H1 (cell line): ENCODE measurements at regions not wholly inside any gene's neighbourhood (a gene's known extent, or its start where the extent isn't known, plus 50 kb on each side); places are given as distances from the start of the nearest gene placed in this dataset.
A peak's percentile ranks its signal among the peaks of the same experiment; 100 is the strongest.

Source experiments
- CTCF ChIA-PET: fragments of 300-600 bp; sonication (Branson Sonifier 250); formaldehyde crosslinking; loops from one replicate; lab custom pipeline; 2021; ENCODE audit not compliant: partially characterized antibody; lab: Charles Lee
- POLR2A ChIA-PET: fragments of 300-600 bp; sonication (Branson Sonifier 250); formaldehyde crosslinking; loops from one replicate; lab custom pipeline; 2021; ENCODE audit warnings: inconsistent platforms; ENCODE audit not compliant: partially characterized antibody; lab: Charles Lee
- DNase-seq, 2 experiments: peaks; one replicate each; pipeline versions ENCODE4 v3.0.0 to v3.0.0-alpha.2; 2010 to 2022; ENCODE audit warnings: low spot score in 2 of 2, low read depth in 1 of 2, mixed read lengths in 1 of 2
- FAIRE-seq: peaks from 2 replicates; lab custom pipeline; 2011; peaks lifted over from hg19 to GRCh38; lab: Jason Lieb, UNC
- H2AFZ ChIP-seq: 2 replicates; pipeline ENCODE4 v1.8.1; 2012; ENCODE audit warnings: low read length, inconsistent platforms
- H2AK5ac ChIP-seq: 2 replicates; pipeline ENCODE4 v1.6.1; 2013; ENCODE audit warnings: low read depth, low read length
- H2BK120ac ChIP-seq: replicated peaks from 2 replicates; pipeline ENCODE3; 2013; ENCODE audit warnings: low read depth, low read length, inconsistent platforms
- H2BK12ac ChIP-seq: 2 replicates; pipeline ENCODE4 v1.6.1; 2013; ENCODE audit warnings: low read depth, low read length
- H2BK15ac ChIP-seq: 2 replicates; pipeline ENCODE4 v1.6.1; 2013; ENCODE audit warnings: low read length
- H2BK20ac ChIP-seq: 2 replicates; pipeline ENCODE4 v1.6.1; 2013; ENCODE audit warnings: low read length
- H2BK5ac ChIP-seq: 2 replicates; pipeline ENCODE4 v1.6.1; 2013; ENCODE audit warnings: low read depth, low read length
- H3K14ac ChIP-seq: 2 replicates; pipeline ENCODE4 v1.6.1; 2013; ENCODE audit warnings: inconsistent platforms; ENCODE audit not compliant: insufficient read length
- H3K18ac ChIP-seq: 2 replicates; pipeline ENCODE4 v1.6.1; 2013; ENCODE audit warnings: low read length; ENCODE audit errors: extremely low read depth
- H3K23ac ChIP-seq: 2 replicates; pipeline ENCODE4 v1.6.1; 2013; ENCODE audit warnings: inconsistent platforms; ENCODE audit not compliant: insufficient read length
- H3K23me2 ChIP-seq: 2 replicates; pipeline ENCODE4 v1.6.1; 2013; ENCODE audit warnings: low read depth, low read length
- H3K27ac ChIP-seq: 2 replicates; pipeline ENCODE4 v1.6.1; 2011; ENCODE audit warnings: low read depth, low read length, inconsistent platforms
- H3K27me3 ChIP-seq, 4 experiments: replicated peaks in 1 of 4; 1 replicate in 1 of 4; 2 replicates in 3 of 4; pipeline versions ENCODE4 v1.6.1 to v1.8.1; 2011 to 2013; ENCODE audit warnings: low read length in 3 of 4, mild to moderate bottlenecking in 3 of 4, inconsistent platforms in 2 of 4, mixed read lengths in 2 of 4, moderate library complexity in 1 of 4; ENCODE audit not compliant: control insufficient read depth in 3 of 4, insufficient read depth in 3 of 4; ENCODE audit errors: extremely low read depth in 1 of 4
- H3K36me3 ChIP-seq, 4 experiments: 2 replicates each; pipeline versions ENCODE4 v1.6.1 to v1.8.1; 2011 to 2013; ENCODE audit warnings: mild to moderate bottlenecking in 4 of 4, low read length in 3 of 4, moderate library complexity in 2 of 4, control low read depth in 1 of 4, inconsistent platforms in 1 of 4; ENCODE audit not compliant: insufficient read depth in 4 of 4, control insufficient read depth in 2 of 4
- H3K4ac ChIP-seq: replicated peaks from 2 replicates; pipeline ENCODE3; 2013; ENCODE audit warnings: low read length, low read depth, mixed read lengths, inconsistent platforms; ENCODE audit not compliant: insufficient read length
- H3K4me1 ChIP-seq, 4 experiments: replicated peaks in 1 of 4; 1 replicate in 1 of 4; 2 replicates in 3 of 4; pipeline versions ENCODE4 v1.6.1 to v1.8.1; 2011 to 2013; ENCODE audit warnings: low read length in 3 of 4, inconsistent platforms in 2 of 4, mixed read lengths in 1 of 4; ENCODE audit not compliant: insufficient read depth in 4 of 4, control insufficient read depth in 3 of 4
- H3K4me2 ChIP-seq, 2 experiments: 2 replicates each; pipeline versions ENCODE4 v1.6.1 to v1.8.1; 2011 to 2013; ENCODE audit warnings: low read depth in 2 of 2, low read length in 2 of 2, control low read depth in 1 of 2, inconsistent platforms in 1 of 2, mild to moderate bottlenecking in 1 of 2; ENCODE audit not compliant: insufficient read depth in 1 of 2
- H3K4me3 ChIP-seq, 4 experiments: fragments of 200-600, 300-600 bp in 1 of 4; sonication (generic), shearing (Covaris generic), sonication (Bioruptor Twin) in 1 of 4; 2 replicates each; pipeline versions ENCODE4 v1.5.1 to v1.8.1; 2011 to 2016; ENCODE audit warnings: low read length in 4 of 4, low read depth in 3 of 4, control low read depth in 2 of 4, inconsistent platforms in 2 of 4, mild to moderate bottlenecking in 2 of 4, mixed read lengths in 1 of 4, moderate library complexity in 1 of 4; ENCODE audit not compliant: insufficient read depth in 2 of 4; ENCODE audit errors: extremely low read depth in 1 of 4
- H3K56ac ChIP-seq: replicated peaks from 2 replicates; pipeline ENCODE3; 2013; ENCODE audit warnings: low read depth, mild to moderate bottlenecking, mixed read lengths, low read length, inconsistent platforms; ENCODE audit not compliant: insufficient read length
- H3K79me1 ChIP-seq: 2 replicates; pipeline ENCODE4 v1.6.1; 2013; ENCODE audit warnings: low read depth, low read length, control low read depth
- H3K79me2 ChIP-seq, 2 experiments: 2 replicates each; pipeline versions ENCODE4 v1.6.1 to v1.8.1; 2012 to 2013; ENCODE audit warnings: low read length in 2 of 2, mild to moderate bottlenecking in 2 of 2, inconsistent platforms in 1 of 2; ENCODE audit not compliant: insufficient read depth in 2 of 2, control insufficient read depth in 1 of 2
- H3K9ac ChIP-seq, 4 experiments: replicated peaks in 1 of 4; 1 replicate in 1 of 4; 2 replicates in 3 of 4; pipeline versions ENCODE4 v1.6.1 to v1.8.1; 2011 to 2013; ENCODE audit warnings: low read depth in 3 of 4, low read length in 3 of 4, control low read depth in 2 of 4, mild to moderate bottlenecking in 2 of 4, moderate library complexity in 2 of 4, inconsistent platforms in 1 of 4; ENCODE audit errors: extremely low read depth in 1 of 4
- H3K9me3 ChIP-seq, 2 experiments: 2 replicates each; pipeline versions ENCODE4 v1.6.1 to v1.8.1; 2012 to 2013; ENCODE audit warnings: mild to moderate bottlenecking in 2 of 2, moderate library complexity in 2 of 2, control low read depth in 1 of 2, inconsistent platforms in 1 of 2, low read depth in 1 of 2, low read length in 1 of 2, mixed read lengths in 1 of 2; ENCODE audit not compliant: insufficient read depth in 2 of 2
- H4K20me1 ChIP-seq, 2 experiments: replicated peaks in 1 of 2; 2 replicates each; pipeline versions ENCODE3 to v1.8.1; 2011 to 2013; ENCODE audit warnings: inconsistent platforms in 2 of 2, low read length in 2 of 2, mild to moderate bottlenecking in 1 of 2; ENCODE audit not compliant: insufficient read depth in 2 of 2, control insufficient read depth in 1 of 2
- H4K5ac ChIP-seq: 2 replicates; pipeline ENCODE4 v1.6.1; 2013; ENCODE audit warnings: low read length, low read depth, mixed read lengths, inconsistent platforms; ENCODE audit not compliant: insufficient read length
- H4K8ac ChIP-seq: 2 replicates; pipeline ENCODE4 v1.8.0; 2013; ENCODE audit warnings: mild to moderate bottlenecking, moderate library complexity, low read length, inconsistent platforms; ENCODE audit not compliant: insufficient read depth; ENCODE audit errors: extremely low read depth
- H4K91ac ChIP-seq: replicated peaks from 2 replicates; pipeline ENCODE3; 2013; ENCODE audit warnings: low read length, mixed read lengths, inconsistent platforms; ENCODE audit not compliant: insufficient read length
- CTBP2 ChIP-seq: IDR thresholded peaks from 2 replicates; pipeline ENCODE4 v1.7.0; 2011; ENCODE audit warnings: borderline replicate concordance, mild to moderate bottlenecking, moderate library complexity, mixed read lengths, low read length; ENCODE audit not compliant: insufficient read depth, insufficient read length
- RAD21 ChIP-seq, 2 experiments: IDR thresholded peaks in 1 of 2; conservative IDR thresholded peaks in 1 of 2; 2 replicates each; pipeline ENCODE4 v1.6.1; 2011; ENCODE audit warnings: low read depth in 2 of 2, low read length in 2 of 2, improper control_type of control experiment in 1 of 2, inconsistent platforms in 1 of 2, mild to moderate bottlenecking in 1 of 2, moderate library complexity in 1 of 2
- SP4 ChIP-seq: IDR thresholded peaks from 2 replicates; pipeline ENCODE4 v1.6.1; 2012; ENCODE audit warnings: low read length, inconsistent platforms
- WGBS, 2 experiments: shearing (Covaris generic) in 1 of 2; methylation state at CpG; one replicate each; pipeline versions ENCODE4 v1.1.6 to v1.1.7; 2013 to 2015; ENCODE audit warnings: low lambda C conversion rate in 2 of 2, mixed read lengths in 2 of 2, inconsistent platforms in 1 of 2, low coverage in 1 of 2, missing lambda C conversion rate in 1 of 2; ENCODE audit not compliant: insufficient replicate concordance in 2 of 2, insufficient coverage in 1 of 2, insufficient read length in 1 of 2; ENCODE audit errors: extremely low coverage in 1 of 2, missing lambda C conversion rate in 1 of 2; 5-methylcytosine and 5-hydroxymethylcytosine counted together
- TF ChIP-seq, protein P1 (sequence below), 3 experiments: IDR thresholded peaks; 1 replicate in 2 of 3; 2 replicates in 1 of 3; pipeline versions ENCODE4 v1.5.1 to v1.6.1; 2011; ENCODE audit warnings: low read length in 3 of 3, mild to moderate bottlenecking in 3 of 3, inconsistent platforms in 2 of 3, low read depth in 1 of 3, moderate library complexity in 1 of 3; ENCODE audit not compliant: insufficient read depth in 1 of 3; ENCODE audit errors: control extremely low read depth in 1 of 3

DNA sequence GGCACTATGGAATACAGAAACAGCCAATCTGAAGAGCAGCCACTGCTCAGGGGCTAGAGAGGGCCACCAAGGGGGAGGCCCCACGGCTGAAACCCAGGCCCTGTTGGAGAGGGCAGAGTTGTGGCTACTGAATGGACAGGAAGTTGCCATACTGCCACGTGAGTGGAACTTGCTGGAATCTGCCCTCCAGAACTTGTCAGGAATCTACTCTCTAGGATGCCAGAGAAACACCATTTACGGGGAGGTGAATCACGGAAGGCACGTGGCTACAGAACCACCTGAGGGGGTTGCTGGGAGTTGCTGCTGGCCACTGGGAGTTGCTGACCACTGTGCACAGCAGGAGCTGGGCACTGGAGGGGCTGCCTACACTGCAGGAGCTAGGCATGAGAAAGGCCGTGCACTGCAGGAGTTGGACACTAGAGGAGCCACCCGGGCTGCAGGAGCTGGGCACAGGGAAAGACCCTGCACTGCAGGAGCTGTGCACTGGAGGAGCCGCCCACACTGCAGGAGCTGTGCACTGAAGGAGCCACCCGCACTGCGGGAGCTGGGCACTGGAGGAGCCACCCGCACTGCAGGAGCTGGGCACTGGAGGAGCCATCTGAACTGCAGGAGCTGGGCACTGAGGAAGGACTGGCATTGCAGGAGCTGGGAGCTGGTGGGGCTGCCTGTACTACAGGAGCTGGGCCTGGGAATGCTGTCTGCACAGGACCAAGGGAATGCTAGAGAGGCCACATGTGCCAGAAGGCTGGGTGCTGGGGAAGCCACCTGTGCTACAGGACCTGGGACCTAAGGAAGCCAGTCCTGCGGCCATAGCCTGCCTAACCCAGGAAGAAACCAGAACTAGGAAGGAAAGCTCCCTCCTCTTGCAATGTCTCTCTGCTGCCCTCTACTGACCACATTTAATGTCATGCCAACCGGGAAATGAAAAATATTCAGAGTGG, 343.4 kb downstream of the MATN1 start:
- no peaks in the 10 kb centered on the region for H3K27me3 ChIP-seq
- no peak overlapping the region for H2BK120ac ChIP-seq
- no peaks in the 10 kb centered on the region for H3K36me3 ChIP-seq
- H3K9ac ChIP-seq = no peak overlapping the region
- H4K91ac ChIP-seq = no peak overlapping the region
- H2BK20ac ChIP-seq = peak overlapping the region; percentile 13; the same call in 1 of the 2 replicates
- H3K79me1 ChIP-seq = no peaks in the 10 kb centered on the region
- no peaks in the 10 kb centered on the region for H4K20me1 ChIP-seq
- H2BK5ac ChIP-seq = no peak overlapping the region
- no peak overlapping the region for H3K4me3 ChIP-seq
- no peak overlapping the region for H2AK5ac ChIP-seq
- no peak overlapping the region for H3K23ac ChIP-seq
- 80% methylated on average over 13 of the region's 13 CpGs; no CpG with 5 or more reads in 1 of the 2 experiments for WGBS, 2 experiments
- peak; percentile 77 for FAIRE-seq
- no peak overlapping the region for H3K14ac ChIP-seq
- H3K79me2 ChIP-seq = no peaks in the 10 kb centered on the region
- POLR2A ChIA-PET = interaction anchor here (1.5 kb wide), 1 partner anchor 11 kb away, joined by 3 read pairs; no protein-coding TSS in a partner anchor
- CTCF ChIA-PET = interaction anchor here (0.5 to 7.2 kb wide), 94 partner anchors 8 to 1001 kb away, joined by 3 to 139 read pairs (median 4); no protein-coding TSS in a partner anchor
- H4K8ac ChIP-seq = no peak overlapping the region; the same call in 1 of the 2 replicates
- H3K27ac ChIP-seq = no peak overlapping the region
- no peak overlapping the region for H3K4me2 ChIP-seq
- no peak overlapping the region for H2BK12ac ChIP-seq
- H3K4ac ChIP-seq = no peak overlapping the region
- TF ChIP-seq SP4 (no peak), CTBP2 (peak; percentile 47), RAD21 (IDR thresholded peaks at IDR 0.05 in 1 of 2, conservative IDR thresholded peaks at IDR 0.05 in 1 of 2; ENCODE audit: low read depth in 2 of 2, low read length in 2 of 2) (peak; percentile 82 to 86)
- TF ChIP-seq, protein P1, sequence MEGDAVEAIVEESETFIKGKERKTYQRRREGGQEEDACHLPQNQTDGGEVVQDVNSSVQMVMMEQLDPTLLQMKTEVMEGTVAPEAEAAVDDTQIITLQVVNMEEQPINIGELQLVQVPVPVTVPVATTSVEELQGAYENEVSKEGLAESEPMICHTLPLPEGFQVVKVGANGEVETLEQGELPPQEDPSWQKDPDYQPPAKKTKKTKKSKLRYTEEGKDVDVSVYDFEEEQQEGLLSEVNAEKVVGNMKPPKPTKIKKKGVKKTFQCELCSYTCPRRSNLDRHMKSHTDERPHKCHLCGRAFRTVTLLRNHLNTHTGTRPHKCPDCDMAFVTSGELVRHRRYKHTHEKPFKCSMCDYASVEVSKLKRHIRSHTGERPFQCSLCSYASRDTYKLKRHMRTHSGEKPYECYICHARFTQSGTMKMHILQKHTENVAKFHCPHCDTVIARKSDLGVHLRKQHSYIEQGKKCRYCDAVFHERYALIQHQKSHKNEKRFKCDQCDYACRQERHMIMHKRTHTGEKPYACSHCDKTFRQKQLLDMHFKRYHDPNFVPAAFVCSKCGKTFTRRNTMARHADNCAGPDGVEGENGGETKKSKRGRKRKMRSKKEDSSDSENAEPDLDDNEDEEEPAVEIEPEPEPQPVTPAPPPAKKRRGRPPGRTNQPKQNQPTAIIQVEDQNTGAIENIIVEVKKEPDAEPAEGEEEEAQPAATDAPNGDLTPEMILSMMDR (IDR thresholded peaks at IDR 0.05; ENCODE audit: control extremely low read depth in 1 of 3, insufficient read depth in 1 of 3, low read depth in 1 of 3, low read length in 3 of 3) = peak; percentile 37 to 93 (median 72)
- H3K23me2 ChIP-seq = no peaks in the 10 kb centered on the region
- no peak overlapping the region for H3K56ac ChIP-seq
- H2BK15ac ChIP-seq = peak overlapping the region; percentile 40; the same call in 1 of the 2 replicates
- peak overlapping the region; percentile 6; the same call in 1 of the 2 replicates for H3K18ac ChIP-seq
- H3K9me3 ChIP-seq = no peaks in the 10 kb centered on the region
- H2AFZ ChIP-seq = no peak overlapping the region
- peaks cover 0 to 2% (median under 1%) of the 10 kb centered on the region in 4 experiments; a peak in 2 of 7 replicates for H3K4me1 ChIP-seq
- peak in 1 of 2 experiments; percentile 72 for DNase-seq
- no peak overlapping the region for H4K5ac ChIP-seq
